Smooth muscle cell (in vitro differentiated cells): ENCODE measurements at regions not wholly inside any gene's neighbourhood (a gene's known extent, or its start where the extent isn't known, plus 50 kb on each side); places are given as distances from the start of the nearest gene placed in this dataset.
A peak's percentile ranks its signal among the peaks of the same experiment; 100 is the strongest.

Source experiments
- DNase-seq: peaks from one replicate; lab custom pipeline; 2025; ENCODE audit not compliant: unreplicated experiment; lab: John Stamatoyannopoulos, UW
- H2AFZ ChIP-seq: fragments of 200-600 bp; sonication (generic); 2 replicates; pipeline ENCODE4 v1.6.0; 2016; ENCODE audit warnings: antibody characterized with exemption, low read depth, mild to moderate bottlenecking
- H3F3A ChIP-seq: fragments of 200-600 bp; sonication (generic); 2 replicates; pipeline ENCODE4 v1.6.0; 2017; ENCODE audit warnings: antibody characterized with exemption, low read depth
- H3K27ac ChIP-seq: fragments of 200-600 bp; sonication (generic); 2 replicates; pipeline ENCODE4 v1.5.1; 2016; ENCODE audit warnings: low read depth, mild to moderate bottlenecking
- H3K27me3 ChIP-seq: fragments of 200-600 bp; sonication (generic); 2 replicates; pipeline ENCODE4 v1.6.1; 2016; ENCODE audit warnings: low read depth, mild to moderate bottlenecking
- H3K36me3 ChIP-seq: fragments of 200-600 bp; sonication (generic); 2 replicates; pipeline ENCODE4 v1.5.1; 2016; ENCODE audit warnings: low read depth
- H3K4me1 ChIP-seq: fragments of 200-600 bp; sonication (generic); 2 replicates; pipeline ENCODE4 v1.5.1; 2016; ENCODE audit warnings: low read depth
- H3K4me2 ChIP-seq: fragments of 200-600 bp; sonication (generic); 2 replicates; pipeline ENCODE4 v1.6.0; 2016; ENCODE audit warnings: mild to moderate bottlenecking
- H3K4me3 ChIP-seq: fragments of 200-600 bp; sonication (generic); 2 replicates; pipeline ENCODE4 v1.5.1; 2016; ENCODE audit warnings: mild to moderate bottlenecking
- H3K79me2 ChIP-seq: fragments of 200-600 bp; sonication (generic); 2 replicates; pipeline ENCODE4 v1.6.0; 2016; ENCODE audit warnings: low read depth, mild to moderate bottlenecking
- H3K9ac ChIP-seq: fragments of 200-600 bp; sonication (generic); 2 replicates; pipeline ENCODE4 v1.6.0; 2016; ENCODE audit warnings: low read depth
- H3K9me3 ChIP-seq: fragments of 200-600 bp; sonication (generic); replicated peaks from 2 replicates; pipeline ENCODE4 v1.5.1; 2016; ENCODE audit warnings: low read depth
- H4K20me1 ChIP-seq: fragments of 200-600 bp; sonication (generic); 2 replicates; pipeline ENCODE4 v1.6.0; 2016; ENCODE audit warnings: low read depth
- CTCF ChIP-seq: fragments of 200-600 bp; sonication (generic); IDR thresholded peaks from 2 replicates; pipeline ENCODE4 v1.5.1; 2017; ENCODE audit warnings: borderline replicate concordance, mild to moderate bottlenecking, antibody characterized with exemption; ENCODE audit not compliant: insufficient read depth, poor library complexity, severe bottlenecking
- WGBS: methylation state at CpG from one replicate; pipeline ENCODE4 v1.1.7; 2016; ENCODE audit warnings: low lambda C conversion rate; 5-methylcytosine and 5-hydroxymethylcytosine counted together

- no peak overlapping the region for H3K27ac ChIP-seq
- DNase-seq, result no peak
- no peak overlapping the region for H3K4me2 ChIP-seq
These were observed 599.1 kb upstream of the SOX9 start for GRCh38 chr17:71521724-71522123.

GRCh38 chr17:71522383-71522782, 598.4 kb upstream of the SOX9 start:
- no peak for DNase-seq

More at GRCh38 chr17:71521724-71522123, 599.1 kb upstream of the SOX9 start:
- Histone ChIP-seq H3K4me3 (no peak overlapping the region), H2AFZ (no peak overlapping the region), H3K9me3 (no peaks in the 10 kb centered on the region), H3K27me3 (no peaks in the 10 kb centered on the region), H3F3A (no peaks in the 10 kb centered on the region), H3K4me1 (no peaks in the 10 kb centered on the region), H4K20me1 (no peaks in the 10 kb centered on the region), H3K36me3 (no peaks in the 10 kb centered on the region), H3K79me2 (no peaks in the 10 kb centered on the region), H3K9ac (no peak overlapping the region)
- TF ChIP-seq CTCF, result no peak
- WGBS, result 26% methylated on average over 2 of the region's 2 CpGs

GRCh38 chr17:71527311-71527710, 593.5 kb upstream of the SOX9 start:
- no peak overlapping the region for H3K4me3 ChIP-seq
- no peaks in the 10 kb centered on the region for H3K36me3 ChIP-seq
- H3F3A ChIP-seq, result no peaks in the 10 kb centered on the region
- no peaks in the 10 kb centered on the region for H3K27me3 ChIP-seq
- H3K9me3 ChIP-seq, result no peaks in the 10 kb centered on the region
- H3K27ac ChIP-seq, result no peak overlapping the region
- H3K4me2 ChIP-seq, result peak overlapping the region; percentile 44
- H3K4me1 ChIP-seq, result no peaks in the 10 kb centered on the region
- no peak for DNase-seq
- no peak overlapping the region for H3K9ac ChIP-seq
- H2AFZ ChIP-seq, result no peak overlapping the region
- H4K20me1 ChIP-seq, result no peaks in the 10 kb centered on the region
- H3K79me2 ChIP-seq, result no peaks in the 10 kb centered on the region
- WGBS, result 70% methylated on average over 6 of the region's 6 CpGs
- no peak for TF ChIP-seq CTCF

More at GRCh38 chr17:71522383-71522782, 598.4 kb upstream of the SOX9 start:
- no peak for TF ChIP-seq CTCF
- Histone ChIP-seq H3K4me3 (no peak overlapping the region), H3K27ac (no peak overlapping the region), H3K4me1 (no peaks in the 10 kb centered on the region), H3K27me3 (no peaks in the 10 kb centered on the region), H2AFZ (no peak overlapping the region), H4K20me1 (no peaks in the 10 kb centered on the region), H3K9ac (no peak overlapping the region), H3K4me2 (no peak overlapping the region), H3F3A (no peaks in the 10 kb centered on the region), H3K36me3 (no peaks in the 10 kb centered on the region), H3K79me2 (no peaks in the 10 kb centered on the region), H3K9me3 (no peaks in the 10 kb centered on the region)
- WGBS, result 62% methylated on average over 1 of the region's 1 CpG

- no peak overlapping the region for H3K27ac ChIP-seq
- H3K9me3 ChIP-seq, result no peaks in the 10 kb centered on the region
- no peak overlapping the region for H3K9ac ChIP-seq
- no peak for DNase-seq
- no peak overlapping the region for H2AFZ ChIP-seq
- no peaks in the 10 kb centered on the region for H3K27me3 ChIP-seq
- H3F3A ChIP-seq, result no peaks in the 10 kb centered on the region
- no peaks in the 10 kb centered on the region for H3K4me1 ChIP-seq
- H3K4me3 ChIP-seq, result no peak overlapping the region
- TF ChIP-seq CTCF, result no peak
- H4K20me1 ChIP-seq, result no peaks in the 10 kb centered on the region
- no peaks in the 10 kb centered on the region for H3K36me3 ChIP-seq
- H3K4me2 ChIP-seq, result no peak overlapping the region
- no peaks in the 10 kb centered on the region for H3K79me2 ChIP-seq
These were observed 592.6 kb upstream of the SOX9 start for GRCh38 chr17:71528210-71528609.
